Keratinocyte (primary cell): ENCODE measurements at regions not wholly inside any gene's neighbourhood (a gene's known extent, or its start where the extent isn't known, plus 50 kb on each side); places are given as distances from the start of the nearest gene placed in this dataset.

Source experiments
- CTCF ChIP-seq, 3 experiments: IDR thresholded peaks in 1 of 3; conservative IDR thresholded peaks in 1 of 3; optimal IDR thresholded peaks in 1 of 3; 2 replicates in 2 of 3; 3 replicates in 1 of 3; pipeline versions ENCODE3 to v1.5.1; 2011; ENCODE audit warnings: low read length in 3 of 3, mild to moderate bottlenecking in 3 of 3, moderate library complexity in 2 of 3, control low read depth in 1 of 3, inconsistent platforms in 1 of 3; ENCODE audit not compliant: insufficient read depth in 2 of 3; ENCODE audit errors: extremely low read depth in 1 of 3
- EZH2 ChIP-seq: IDR thresholded peaks from one replicate; pipeline ENCODE4 v1.6.1; 2012; ENCODE audit warnings: inconsistent platforms, mild to moderate bottlenecking, low read length, moderate library complexity

GRCh38 chr22:47816121-47816862, 1053.8 kb downstream of the TBC1D22A start:
- TF ChIP-seq CTCF (optimal IDR thresholded peaks at IDR 0.05 in 1 of 3, IDR thresholded peaks at IDR 0.05 in 1 of 3, conservative IDR thresholded peaks at IDR 0.05 in 1 of 3; ENCODE audit: extremely low read depth in 1 of 3, insufficient read depth in 2 of 3, low read length in 3 of 3) (no peak), EZH2 (no peak)
